SK-N-DZ (cell line): ENCODE measurements at regions not wholly inside any gene's neighbourhood (a gene's known extent, or its start where the extent isn't known, plus 50 kb on each side); places are given as distances from the start of the nearest gene placed in this dataset.
"Not testable (repeated sequence)": the region's sequence is repeated elsewhere in the genome, so short reads cannot be mapped to it uniquely, and the experiment has no call there.

ENCODE experiments used
- DNase-seq: peaks from one replicate; pipeline ENCODE4 v3.0.0-alpha.2; 2015; ENCODE audit warnings: low spot score

DNA sequence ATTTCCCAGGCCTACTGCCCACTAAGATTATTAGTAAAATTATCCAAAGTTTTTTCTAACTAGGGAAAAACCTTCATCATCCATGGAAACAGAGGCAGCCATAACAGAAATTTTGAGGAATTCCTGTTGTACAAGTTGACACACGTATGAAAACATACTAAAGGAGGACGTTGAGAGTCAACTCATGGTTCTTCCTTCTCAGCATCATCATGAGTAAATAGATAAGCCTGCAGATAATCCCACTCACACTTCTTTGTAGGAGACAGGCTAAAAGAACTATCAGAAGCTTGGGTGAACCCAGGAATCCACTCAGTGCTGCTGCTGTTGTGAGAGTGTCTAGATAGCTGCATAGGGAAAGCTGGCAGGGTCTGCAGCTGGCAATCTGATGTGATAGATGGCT, 694.8 kb upstream of the NR2F2 start:
- no peak for DNase-seq

DNA sequence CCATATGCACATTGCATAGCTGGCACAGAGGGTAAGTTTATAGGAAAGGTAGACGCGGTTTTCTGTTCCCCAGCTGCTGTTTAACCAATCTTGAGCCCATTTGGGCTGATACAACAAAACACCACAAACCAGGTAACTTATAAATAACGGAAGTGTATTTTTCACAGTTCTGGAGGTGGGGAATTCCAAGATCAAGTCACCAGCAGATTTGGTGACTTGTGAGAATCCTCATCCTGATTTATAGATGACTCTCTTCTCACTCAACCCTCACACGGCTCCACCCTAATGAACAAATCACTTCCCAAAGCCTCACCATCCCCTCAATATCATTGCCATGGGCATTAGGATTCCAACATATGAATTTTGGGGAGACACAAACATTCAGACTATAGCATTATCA, 694.4 kb upstream of the NR2F2 start:
- no peak for DNase-seq

DNA sequence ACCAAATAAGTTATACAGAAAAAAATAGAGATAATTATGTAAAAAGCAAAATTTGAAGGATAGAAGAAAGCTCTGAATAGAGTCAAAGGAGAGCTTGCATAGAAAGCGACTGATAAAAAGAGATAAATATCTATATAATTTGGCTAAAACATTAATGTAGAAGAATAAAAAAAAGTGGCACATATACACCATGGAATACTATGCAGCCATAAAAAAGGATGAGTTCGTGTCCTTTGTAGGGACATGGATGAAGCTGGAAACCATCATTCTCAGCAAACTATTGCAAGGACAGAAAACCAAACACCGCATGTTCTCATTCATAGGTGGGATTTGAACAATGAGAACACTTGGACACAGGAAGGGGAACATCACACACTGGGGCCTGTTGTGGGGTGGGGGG, 693.3 kb upstream of the NR2F2 start:
- DNase-seq: not testable (repeated sequence)

DNA sequence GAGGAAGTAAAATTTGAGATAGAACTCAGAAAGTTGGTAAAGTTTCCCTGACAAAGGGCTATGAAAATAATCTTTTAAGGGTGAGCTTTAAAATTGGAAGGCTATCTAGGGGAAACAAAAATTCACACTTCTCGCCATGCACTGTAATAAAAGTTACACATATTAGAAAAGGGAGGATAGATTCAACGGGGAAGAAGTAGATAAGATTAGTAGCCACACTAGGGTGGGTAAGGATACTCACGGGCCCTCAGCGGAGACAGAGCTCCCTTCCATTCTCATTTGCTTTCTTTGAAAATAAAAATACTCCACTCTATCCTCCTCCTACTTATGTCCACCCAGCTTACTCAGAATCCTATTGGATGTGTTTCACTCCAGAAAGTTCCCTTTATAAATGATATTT, 691.3 kb upstream of the NR2F2 start:
- DNase-seq: no peak

DNA sequence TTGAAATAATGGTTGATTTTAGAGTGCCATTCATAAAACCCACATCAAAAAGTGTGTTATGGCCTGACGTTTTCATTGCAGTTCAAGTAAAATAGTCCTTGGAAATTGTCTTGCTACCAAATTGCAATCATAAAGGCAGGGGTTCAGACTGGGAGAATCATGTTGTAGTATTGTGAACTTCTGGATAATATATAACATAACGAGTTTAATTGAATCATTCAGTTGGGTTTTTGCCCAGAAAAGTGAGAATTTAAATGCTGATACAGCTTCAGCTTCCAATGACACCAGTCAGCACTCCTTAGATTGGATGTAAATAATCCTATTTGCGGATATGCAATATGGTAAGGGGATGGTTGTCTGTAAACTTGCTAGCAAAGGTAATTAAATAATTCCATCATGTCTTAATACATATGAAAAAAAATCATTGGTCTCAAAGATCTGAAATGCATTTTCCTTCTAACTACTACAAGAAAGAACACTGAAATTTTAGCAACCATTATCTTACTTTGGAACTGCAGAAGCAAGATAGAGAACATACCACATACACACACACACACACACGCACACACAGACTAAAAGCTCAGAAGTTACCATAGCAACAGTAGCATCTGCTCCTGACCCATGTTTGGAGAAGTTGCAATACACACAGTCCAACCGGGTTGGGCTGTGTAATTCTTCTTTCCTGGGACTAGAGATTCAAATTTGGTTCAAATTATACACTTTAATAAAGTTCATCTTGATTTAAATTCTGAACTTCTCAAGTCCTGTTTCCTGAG, 686.2 kb upstream of the NR2F2 start:
- DNase-seq: peak; percentile 21

DNA sequence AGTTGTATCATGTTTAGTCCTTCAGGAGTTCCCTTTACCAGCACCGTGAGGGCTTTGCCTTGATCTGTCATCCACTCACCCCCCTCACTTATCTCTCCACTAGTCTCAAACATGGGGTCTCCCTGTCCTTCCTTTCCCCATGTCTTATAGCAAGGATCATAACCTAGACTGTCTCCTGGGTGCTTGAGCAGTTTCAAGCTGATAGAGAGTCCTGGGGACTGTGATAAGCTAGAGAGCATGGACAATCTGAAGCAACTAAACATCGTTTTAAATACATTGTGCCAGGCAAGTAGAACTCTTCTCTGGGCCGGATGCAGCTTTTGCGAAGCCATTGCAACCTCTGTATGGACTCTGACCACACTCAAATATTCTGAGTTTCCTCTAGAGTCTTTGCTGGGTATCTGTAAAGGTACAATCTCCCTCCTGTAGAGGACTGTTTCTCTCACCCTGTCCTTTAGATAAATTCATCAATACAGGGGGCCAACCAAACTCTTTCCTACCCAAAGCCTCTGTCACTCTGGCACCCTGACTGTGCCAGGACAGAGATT, 684.6 kb upstream of the NR2F2 start:
- DNase-seq: no peak

DNA sequence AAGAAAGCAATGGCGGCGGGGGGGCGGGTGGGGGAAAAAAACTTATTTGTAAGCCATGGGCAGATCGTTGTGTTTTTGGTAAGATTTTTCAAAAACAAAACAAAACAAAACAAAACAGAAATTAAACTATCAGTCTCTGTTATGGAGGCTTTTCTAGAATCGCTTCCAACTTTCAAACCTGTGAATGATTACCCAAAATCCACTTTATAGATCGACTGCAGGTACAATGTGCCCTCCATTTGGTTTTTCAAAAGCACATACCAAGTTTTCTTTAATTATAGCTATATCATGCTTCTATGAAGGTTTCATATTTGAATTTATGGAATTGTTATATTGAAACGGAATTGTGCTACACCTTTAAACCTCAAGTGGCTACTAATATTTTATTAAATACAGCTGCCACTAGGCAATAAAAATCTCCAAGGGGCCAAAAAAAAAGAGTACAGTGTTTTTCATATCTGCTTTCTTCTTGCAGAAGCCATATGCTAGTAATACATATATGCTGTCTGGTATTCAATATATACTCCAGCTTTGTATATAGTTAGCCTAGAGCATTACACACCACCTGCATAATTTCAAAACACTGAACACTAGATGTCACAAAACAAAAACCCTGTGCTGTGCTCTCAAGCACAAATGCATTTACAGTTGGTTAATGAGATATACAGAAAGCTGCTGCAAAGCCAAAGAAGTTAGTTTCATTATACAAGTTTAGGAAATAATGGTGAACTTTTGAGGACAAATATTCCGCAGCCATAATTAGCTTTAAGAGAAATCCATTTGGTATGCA, 683.8 kb upstream of the NR2F2 start:
- DNase-seq: no peak

DNA sequence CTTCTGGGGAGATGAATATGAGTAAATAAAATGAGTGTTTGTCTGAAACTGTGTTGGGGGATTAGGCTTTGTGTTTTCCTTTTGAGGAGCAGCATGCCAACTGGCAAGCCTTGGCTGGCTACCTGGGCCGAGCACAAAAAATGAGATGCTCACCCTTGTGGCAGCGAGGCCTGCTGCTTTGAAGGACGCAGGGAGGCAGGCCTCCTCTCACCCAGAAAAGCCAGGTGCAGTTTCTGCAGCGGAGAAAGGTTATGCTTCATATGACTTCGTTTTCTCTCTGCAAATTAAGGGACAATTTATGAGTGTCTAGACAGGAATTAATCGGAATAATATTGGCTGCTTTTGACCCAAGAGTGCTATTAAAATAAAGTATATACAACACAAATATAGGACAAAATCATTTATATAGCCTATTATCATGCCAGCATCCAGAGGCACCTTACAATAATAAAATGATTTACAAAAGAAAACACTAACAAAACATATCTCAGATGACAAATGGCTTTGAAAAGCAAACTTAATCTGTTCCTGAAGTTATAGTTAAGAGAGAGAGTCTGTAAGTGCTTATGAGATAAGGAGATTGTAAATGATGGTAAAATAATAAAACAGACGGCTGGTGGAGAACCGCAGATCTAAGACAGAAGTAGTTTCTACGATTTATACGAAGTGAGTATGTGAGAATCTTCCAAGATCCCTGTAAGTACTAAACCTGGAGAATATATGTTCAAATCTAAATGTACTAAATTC, 682.8 kb upstream of the NR2F2 start:
- DNase-seq: peak; percentile 42

DNA sequence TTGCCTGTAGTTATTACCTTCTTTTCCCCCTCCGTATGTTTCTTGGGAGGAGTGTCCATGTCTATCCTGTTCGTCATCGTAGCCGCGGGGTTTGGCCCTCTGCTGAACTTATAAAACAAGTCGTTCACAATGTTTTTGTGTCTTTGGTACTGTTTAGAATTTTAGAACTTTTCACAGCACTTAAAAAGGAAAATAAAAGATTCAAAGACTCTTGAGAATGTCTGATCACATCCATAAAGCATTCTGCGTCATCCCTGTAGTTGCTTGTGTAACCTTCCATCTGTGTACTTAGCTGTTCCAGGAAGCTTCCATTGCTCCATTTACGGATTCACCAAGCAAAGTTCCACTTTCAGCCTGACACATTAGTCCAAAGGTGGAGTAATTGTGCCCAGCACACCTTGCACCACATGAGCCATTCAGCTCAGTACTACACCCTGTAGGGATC, 677.1 kb upstream of the NR2F2 start:
- DNase-seq: no peak

DNA sequence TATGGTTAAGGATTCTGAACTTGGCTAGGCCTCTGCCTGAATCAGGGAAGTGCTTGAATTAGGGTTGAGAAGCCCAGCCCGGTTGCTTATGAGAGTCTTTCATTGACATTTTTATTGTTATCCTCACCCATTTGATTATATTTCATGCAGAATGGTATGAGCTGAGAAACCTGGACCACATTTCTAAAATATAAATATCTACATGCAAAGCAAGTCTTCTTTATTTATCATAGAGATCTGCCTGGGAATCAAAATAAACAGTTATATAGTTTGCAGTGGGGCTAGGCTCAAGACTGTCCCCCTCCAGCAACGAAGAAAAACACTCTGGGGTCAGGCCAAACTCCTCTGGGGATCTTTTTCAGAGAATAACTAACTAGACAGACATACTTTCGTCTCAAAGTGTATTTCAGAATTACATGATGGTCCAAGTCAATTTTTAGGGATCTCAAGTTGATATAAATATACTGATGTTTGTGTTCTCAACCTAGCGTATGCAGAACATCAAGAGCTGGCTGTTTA, 675.4 kb upstream of the NR2F2 start:
- DNase-seq: no peak

DNA sequence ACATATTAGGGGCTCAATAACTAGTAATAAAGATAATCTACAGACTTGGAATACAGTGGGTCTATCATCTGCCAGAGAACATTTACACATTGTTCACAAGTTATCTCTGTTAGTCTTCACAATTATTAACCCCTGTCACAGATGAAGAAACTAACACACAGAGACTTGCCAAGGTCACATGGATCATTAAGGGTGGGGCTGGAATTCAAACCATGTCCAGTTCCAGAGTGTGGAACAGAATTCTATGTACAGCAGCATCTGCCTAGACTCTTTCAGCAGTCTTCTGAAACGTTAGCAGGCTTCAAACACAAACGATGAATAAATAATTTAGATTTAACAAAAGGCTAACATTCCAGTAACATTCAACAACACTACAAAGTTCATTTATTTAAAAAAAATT, 673.9 kb upstream of the NR2F2 start:
- DNase-seq: no peak

DNA sequence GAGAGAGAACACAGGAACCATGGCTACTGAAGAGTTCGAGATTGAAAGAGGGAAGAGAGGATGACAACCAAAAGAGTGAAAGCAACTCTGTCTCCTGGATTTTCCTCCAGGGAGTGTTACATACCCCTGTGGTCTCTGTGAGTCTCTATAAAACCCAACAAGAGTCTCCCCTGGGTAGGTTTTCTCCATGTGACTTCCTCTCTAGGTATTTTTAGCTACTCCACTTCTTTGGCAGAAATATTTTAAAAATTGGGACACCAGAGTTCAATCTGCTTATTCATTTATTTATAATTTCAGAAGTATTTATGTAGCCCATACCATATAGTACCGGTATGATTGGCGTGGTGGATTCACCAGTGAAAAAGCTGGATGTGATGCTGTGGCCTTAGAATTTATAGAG, 671.7 kb upstream of the NR2F2 start:
- DNase-seq: no peak

DNA sequence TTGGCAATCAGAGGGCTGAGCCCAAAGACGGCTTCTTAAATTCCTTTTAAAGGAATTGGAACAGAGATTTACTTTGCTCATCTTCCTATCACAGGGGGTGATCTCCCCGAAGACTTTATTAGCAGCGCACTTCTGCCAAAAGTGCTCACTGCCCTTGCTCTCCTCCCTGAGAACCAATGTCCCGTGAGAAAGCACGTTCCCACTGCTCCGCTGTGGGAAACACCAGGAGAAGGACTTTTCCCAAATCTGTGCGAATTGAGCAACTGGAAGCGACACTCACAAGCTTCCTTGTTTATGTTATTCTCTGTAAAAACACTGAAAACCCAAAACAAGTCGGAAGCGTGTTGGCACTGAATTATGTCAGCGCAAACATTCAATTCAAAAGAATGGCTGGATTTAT, 670.8 kb upstream of the NR2F2 start:
- no peak for DNase-seq

DNA sequence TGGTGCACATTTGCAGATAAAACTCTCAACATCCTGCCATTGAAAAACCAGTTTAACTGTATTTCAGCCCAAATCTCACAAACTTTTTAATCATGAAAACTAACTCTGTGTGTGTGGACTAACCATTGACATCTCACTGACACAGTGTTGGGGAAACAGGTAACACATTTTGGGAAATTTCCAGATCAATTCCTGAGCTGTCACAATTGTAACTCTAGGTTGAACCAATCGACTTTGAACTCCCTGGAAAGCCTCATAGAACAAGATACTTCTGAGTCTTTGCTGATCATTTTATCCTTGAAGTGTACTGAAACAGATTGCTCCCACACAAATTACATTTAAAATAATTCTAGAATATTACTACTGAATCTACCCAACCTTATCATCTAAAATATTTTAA, 667.9 kb upstream of the NR2F2 start:
- DNase-seq: no peak

DNA sequence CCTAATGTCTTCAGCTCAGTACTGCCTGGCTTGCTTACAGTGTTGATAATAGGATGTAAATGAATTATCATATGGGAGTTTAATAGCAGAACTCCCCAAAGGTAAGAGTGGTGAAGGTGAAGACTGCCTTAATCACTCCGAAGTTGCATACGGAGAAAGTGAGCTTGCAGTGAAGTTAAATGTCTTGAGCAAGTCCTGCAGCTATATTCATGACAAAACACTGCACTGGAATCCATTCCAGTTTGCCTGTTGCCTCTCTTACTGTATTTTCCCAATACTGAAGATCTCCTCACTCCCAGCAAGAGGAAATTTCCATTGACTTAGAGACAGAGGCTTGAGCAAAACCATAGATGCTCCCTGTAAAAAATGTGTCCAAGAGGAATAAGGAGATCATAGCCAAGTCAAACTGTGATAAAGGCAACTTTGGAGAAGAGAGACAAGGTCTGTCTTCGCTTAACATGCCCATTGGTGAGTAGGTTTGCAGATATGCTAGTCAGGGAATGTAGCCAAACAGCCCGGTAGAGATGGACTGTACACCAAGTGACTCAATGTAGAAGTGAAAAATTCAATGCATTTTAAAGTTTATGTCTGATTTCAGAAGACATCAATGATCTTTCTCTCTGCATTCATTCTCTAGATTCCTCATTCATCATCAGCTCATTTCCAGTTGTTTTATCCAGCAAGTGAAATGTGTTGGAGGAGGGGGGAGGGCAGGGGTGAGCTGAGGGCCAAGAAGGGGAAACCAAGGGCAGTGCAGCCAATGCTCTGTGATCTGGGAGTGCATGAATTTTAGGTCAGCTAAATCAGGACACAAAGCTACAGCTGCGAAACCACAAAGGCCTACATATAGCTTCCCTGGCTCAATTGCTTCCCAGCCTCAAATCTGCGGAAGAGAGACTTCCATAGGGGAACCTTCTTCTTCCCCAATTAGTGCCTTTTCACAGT, 667.1 kb upstream of the NR2F2 start:
- DNase-seq: no peak

DNA sequence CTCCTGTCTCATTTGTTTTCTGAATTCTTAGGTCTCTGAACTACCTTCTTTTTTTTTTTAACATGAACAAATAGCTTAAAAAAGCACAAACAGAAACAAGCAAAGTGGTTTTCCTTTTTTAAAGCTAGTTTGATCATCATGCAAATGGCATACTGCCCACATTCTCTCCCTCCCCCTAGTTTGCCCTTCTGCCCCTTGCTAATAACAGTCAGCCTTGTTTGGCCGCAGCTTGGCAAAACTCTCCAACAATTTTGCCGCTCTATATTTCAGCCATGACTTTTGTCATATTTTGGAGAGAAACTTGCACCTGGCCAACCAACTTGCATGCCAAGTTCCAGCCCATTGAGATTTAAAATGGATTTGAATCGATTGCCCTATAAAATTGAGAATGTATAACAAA, 666.0 kb upstream of the NR2F2 start:
- DNase-seq: no peak

DNA sequence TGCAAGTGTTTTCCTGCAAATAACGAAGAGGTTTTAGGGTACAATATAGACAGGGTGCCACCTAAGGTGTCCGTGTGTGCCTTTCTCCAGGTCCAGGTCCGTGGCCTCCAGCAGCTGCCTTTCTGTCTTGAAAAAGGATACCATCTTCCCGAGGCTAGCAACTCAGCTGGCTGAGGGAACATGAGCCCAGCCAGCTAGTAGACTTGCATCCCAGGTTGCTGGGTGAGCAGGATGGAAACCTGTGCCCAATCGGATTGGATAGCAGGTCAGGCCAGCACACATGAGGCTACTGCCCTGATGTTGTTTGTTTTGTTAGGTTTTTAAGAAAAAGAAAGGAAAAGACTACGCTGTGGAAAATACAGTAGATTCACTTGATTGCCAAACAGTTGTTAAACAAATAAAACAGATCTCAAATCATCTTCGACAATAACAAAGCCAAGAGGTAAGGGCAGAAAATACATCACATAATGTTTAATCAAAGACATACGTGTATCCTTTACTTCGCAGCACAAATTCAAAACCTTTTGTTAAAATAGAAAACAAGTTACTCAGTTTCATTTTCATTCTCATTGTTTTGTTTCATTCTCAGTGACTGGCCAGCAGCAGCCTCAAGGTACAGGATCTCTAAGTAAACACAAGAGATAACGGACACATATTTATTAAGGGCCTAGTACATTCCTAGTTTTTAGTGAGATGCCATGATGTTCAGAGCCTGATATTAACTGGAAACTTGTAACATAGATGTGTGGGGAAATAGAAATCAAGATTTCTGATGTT, 661.2 kb upstream of the NR2F2 start:
- DNase-seq: peak; percentile 10

DNA sequence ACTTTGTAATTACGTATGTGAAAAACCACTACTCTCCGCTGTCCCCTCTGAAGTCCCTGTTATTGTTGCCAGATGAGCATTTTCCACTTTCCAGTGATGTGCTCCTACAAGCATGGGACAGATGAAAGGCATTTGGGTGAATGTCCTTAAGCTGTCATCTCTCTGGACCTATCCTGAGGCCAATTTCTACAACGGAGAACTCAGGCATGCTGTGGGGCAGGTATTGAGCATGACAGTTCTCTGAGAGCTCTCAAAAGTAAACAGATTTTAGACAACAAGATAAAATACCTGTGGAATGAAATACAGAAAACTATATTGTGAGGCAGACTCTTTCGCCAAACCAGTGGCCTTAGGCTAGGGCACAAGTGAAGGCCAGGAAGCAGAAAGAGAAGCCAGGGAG, 656.5 kb upstream of the NR2F2 start:
- no peak for DNase-seq

DNA sequence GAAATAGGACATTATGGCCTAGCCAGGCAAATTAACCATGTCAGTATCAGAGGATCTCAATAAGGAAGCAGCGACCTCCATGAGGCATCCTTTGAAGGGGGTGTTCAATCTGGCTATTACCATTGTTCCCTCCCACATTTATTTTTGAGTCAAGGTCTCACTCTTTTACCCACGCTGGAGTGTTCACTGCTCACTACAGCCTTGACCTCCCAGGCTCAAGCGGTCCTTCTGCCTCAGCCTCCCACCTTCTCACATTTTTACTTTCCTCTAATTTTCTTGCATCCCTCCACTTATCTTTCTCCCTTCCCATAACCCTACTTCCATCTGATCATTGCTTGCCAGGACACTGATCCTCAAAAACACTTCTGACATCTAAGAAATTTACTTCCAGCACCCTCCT, 654.0 kb upstream of the NR2F2 start:
- DNase-seq: no peak
